ENCODE measurements at regions not wholly inside any gene's neighbourhood (a gene's known extent, or its start where the extent isn't known, plus 50 kb on each side); places are given as distances from the start of the nearest gene placed in this dataset.

- no peak overlapping the region for H2BK120ac ChIP-seq (replicated peaks; ENCODE audit: low read depth, low read length)
- TF ChIP-seq, protein P1, sequence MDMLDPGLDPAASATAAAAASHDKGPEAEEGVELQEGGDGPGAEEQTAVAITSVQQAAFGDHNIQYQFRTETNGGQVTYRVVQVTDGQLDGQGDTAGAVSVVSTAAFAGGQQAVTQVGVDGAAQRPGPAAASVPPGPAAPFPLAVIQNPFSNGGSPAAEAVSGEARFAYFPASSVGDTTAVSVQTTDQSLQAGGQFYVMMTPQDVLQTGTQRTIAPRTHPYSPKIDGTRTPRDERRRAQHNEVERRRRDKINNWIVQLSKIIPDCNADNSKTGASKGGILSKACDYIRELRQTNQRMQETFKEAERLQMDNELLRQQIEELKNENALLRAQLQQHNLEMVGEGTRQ (IDR thresholded peaks at IDR 0.05; ENCODE audit: low read length) = no peak
- H3K4me1 ChIP-seq (replicated peaks in 1 of 4; ENCODE audit: control insufficient read depth in 3 of 4, insufficient read depth in 4 of 4, low read length in 3 of 4) = no peaks in the 10 kb centered on the region
- WGBS, 2 experiments (ENCODE audit: extremely low coverage in 1 of 2, insufficient coverage in 1 of 2, insufficient read length in 1 of 2, insufficient replicate concordance in 2 of 2, low coverage in 1 of 2, low lambda C conversion rate in 2 of 2, missing lambda C conversion rate in 1 of 2) = 86% methylated on average over 1 of the region's 1 CpG; no CpG with 5 or more reads in 1 of the 2 experiments
- H2BK20ac ChIP-seq (ENCODE audit: low read length) = no peak overlapping the region
- no peaks in the 10 kb centered on the region for H3K36me3 ChIP-seq (ENCODE audit: control insufficient read depth in 2 of 4, insufficient read depth in 4 of 4, low read length in 3 of 4)
- H4K5ac ChIP-seq (ENCODE audit: insufficient read length, low read depth, low read length) = no peak overlapping the region
- no peaks in the 10 kb centered on the region for H4K20me1 ChIP-seq (replicated peaks in 1 of 2; ENCODE audit: control insufficient read depth in 1 of 2, insufficient read depth in 2 of 2, low read length in 2 of 2)
- no peak overlapping the region for H3K4me3 ChIP-seq (ENCODE audit: extremely low read depth in 1 of 4, insufficient read depth in 2 of 4, low read depth in 3 of 4, low read length in 4 of 4)
- no peaks in the 10 kb centered on the region for H3K27me3 ChIP-seq (replicated peaks in 1 of 4; ENCODE audit: control insufficient read depth in 3 of 4, extremely low read depth in 1 of 4, insufficient read depth in 3 of 4, low read length in 3 of 4)
- no peaks in the 10 kb centered on the region for H3K23me2 ChIP-seq (ENCODE audit: low read depth, low read length)
- H3K79me1 ChIP-seq (ENCODE audit: low read depth, low read length) = no peaks in the 10 kb centered on the region
- ChIA-PET CTCF (ENCODE audit: partially characterized antibody) (no interaction called here), POLR2A (ENCODE audit: partially characterized antibody) (no interaction called here)
- H3K9ac ChIP-seq (replicated peaks in 1 of 4; ENCODE audit: extremely low read depth in 1 of 4, low read depth in 3 of 4, low read length in 3 of 4) = no peak overlapping the region
- no peak overlapping the region for H3K23ac ChIP-seq (ENCODE audit: insufficient read length)
- H2BK12ac ChIP-seq (ENCODE audit: low read depth, low read length) = no peak overlapping the region
- H4K91ac ChIP-seq (replicated peaks; ENCODE audit: insufficient read length, low read length) = no peak overlapping the region
- no peak overlapping the region for H2BK5ac ChIP-seq (ENCODE audit: low read depth, low read length)
- H3K14ac ChIP-seq (ENCODE audit: insufficient read length) = no peak overlapping the region
- H3K18ac ChIP-seq (ENCODE audit: extremely low read depth, low read length) = no peak overlapping the region
- no peak overlapping the region for H2AFZ ChIP-seq (ENCODE audit: low read length)
- H3K27ac ChIP-seq (ENCODE audit: low read depth, low read length) = no peak overlapping the region
- no peak overlapping the region for H3K4me2 ChIP-seq (ENCODE audit: insufficient read depth in 1 of 2, low read depth in 2 of 2, low read length in 2 of 2)
- H2AK5ac ChIP-seq (ENCODE audit: low read depth, low read length) = no peak overlapping the region
- H3K56ac ChIP-seq (replicated peaks; ENCODE audit: insufficient read length, low read depth, low read length) = no peak overlapping the region
- no peak overlapping the region for H3K4ac ChIP-seq (replicated peaks; ENCODE audit: insufficient read length, low read depth, low read length)
- no peaks in the 10 kb centered on the region for H3K9me3 ChIP-seq (ENCODE audit: insufficient read depth in 2 of 2, low read depth in 1 of 2, low read length in 1 of 2)
- no peak overlapping the region for H2BK15ac ChIP-seq (ENCODE audit: low read length)
- FAIRE-seq (no peak), DNase-seq (ENCODE audit: low read depth in 1 of 2, low spot score in 2 of 2) (no peak)
- H4K8ac ChIP-seq (ENCODE audit: extremely low read depth, insufficient read depth, low read length) = no peak overlapping the region
- H3K79me2 ChIP-seq (ENCODE audit: control insufficient read depth in 1 of 2, insufficient read depth in 2 of 2, low read length in 2 of 2) = no peaks in the 10 kb centered on the region
These were observed 92.7 kb upstream of the RARB start for GRCh38 chr3:25335356-25335755.

All from H1 (cell line).